ENCODE measurements at regions not wholly inside any gene's neighbourhood (a gene's known extent, or its start where the extent isn't known, plus 50 kb on each side); places are given as distances from the start of the nearest gene placed in this dataset.

DNA sequence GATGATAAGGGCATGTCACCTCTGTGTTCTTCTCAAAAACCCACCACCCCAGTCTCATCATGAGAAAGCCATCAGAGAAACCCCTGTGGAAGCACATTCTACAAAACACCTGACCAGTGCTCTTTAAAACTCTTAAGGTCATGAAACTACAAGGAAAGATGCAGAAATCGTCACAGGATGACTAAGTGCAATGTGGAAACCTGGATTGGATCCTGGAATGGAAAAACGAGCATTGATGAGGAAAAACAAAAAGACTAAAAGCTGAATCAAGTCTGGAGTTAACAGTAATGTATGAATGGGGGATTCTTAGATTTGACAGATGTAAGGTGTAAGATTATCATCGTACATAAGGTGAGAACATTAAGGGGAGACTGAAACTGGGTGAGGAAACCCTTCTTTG, 211.0 kb downstream of the TBX5 start:
- H3K4ac ChIP-seq (ENCODE audit: low read depth in 1 of 2, low read length in 2 of 2), result no peak overlapping the region
- H2AK5ac ChIP-seq (ENCODE audit: low read length, severe bottlenecking), result no peak overlapping the region
- H3K14ac ChIP-seq (ENCODE audit: low read length in 2 of 2), result no peak overlapping the region
- no peak overlapping the region for H2BK15ac ChIP-seq (ENCODE audit: low read depth, poor library complexity, severe bottlenecking)
- H3K4me2 ChIP-seq (ENCODE audit: low read length, poor library complexity, severe bottlenecking), result no peak overlapping the region
- peaks cover 0 to 58% of the 10 kb centered on the region in 2 experiments for H3K27me3 ChIP-seq (ENCODE audit: control insufficient read depth in 1 of 2, insufficient read depth in 1 of 2, low read length in 2 of 2)
- no peaks in the 10 kb centered on the region for H3K4me1 ChIP-seq (ENCODE audit: control insufficient read depth, insufficient read depth, low read depth, low read length)
- H2BK120ac ChIP-seq (ENCODE audit: low read depth, low read length), result no peak overlapping the region
- WGBS, result 38% methylated on average over 3 of the region's 3 CpGs
- H3K79me1 ChIP-seq (replicated peaks; ENCODE audit: low read length, poor library complexity, severe bottlenecking), result no peaks in the 10 kb centered on the region
- H2BK5ac ChIP-seq (ENCODE audit: low read depth, low read length, poor library complexity, severe bottlenecking), result no peak overlapping the region
- H3K4me3 ChIP-seq (ENCODE audit: insufficient read depth in 1 of 2, low read depth in 1 of 2, low read length in 2 of 2), result no peak overlapping the region
- H4K91ac ChIP-seq (ENCODE audit: low read length), result no peak overlapping the region
- peaks cover 4% of the 10 kb centered on the region for H3K9me3 ChIP-seq (ENCODE audit: control insufficient read depth, low read length)
- H3K18ac ChIP-seq (ENCODE audit: low read depth in 1 of 2, low read length in 2 of 2), result no peak overlapping the region
- DNase-seq, result no peak
- H2AFZ ChIP-seq (ENCODE audit: low read depth, low read length), result no peak overlapping the region
- no peak overlapping the region for H3K9ac ChIP-seq (ENCODE audit: low read length)
- no peak overlapping the region for H2BK12ac ChIP-seq (ENCODE audit: low read length in 2 of 2)
- no peaks in the 10 kb centered on the region for H3K36me3 ChIP-seq (ENCODE audit: control insufficient read depth in 1 of 2, insufficient read depth in 2 of 2, low read depth in 1 of 2, low read length in 2 of 2)
- H4K8ac ChIP-seq (ENCODE audit: low read length), result no peak overlapping the region
- H3K23ac ChIP-seq (ENCODE audit: low read length in 2 of 2), result no peak overlapping the region
- no peak overlapping the region for H3K27ac ChIP-seq (ENCODE audit: low read length, poor library complexity, severe bottlenecking)

DNA sequence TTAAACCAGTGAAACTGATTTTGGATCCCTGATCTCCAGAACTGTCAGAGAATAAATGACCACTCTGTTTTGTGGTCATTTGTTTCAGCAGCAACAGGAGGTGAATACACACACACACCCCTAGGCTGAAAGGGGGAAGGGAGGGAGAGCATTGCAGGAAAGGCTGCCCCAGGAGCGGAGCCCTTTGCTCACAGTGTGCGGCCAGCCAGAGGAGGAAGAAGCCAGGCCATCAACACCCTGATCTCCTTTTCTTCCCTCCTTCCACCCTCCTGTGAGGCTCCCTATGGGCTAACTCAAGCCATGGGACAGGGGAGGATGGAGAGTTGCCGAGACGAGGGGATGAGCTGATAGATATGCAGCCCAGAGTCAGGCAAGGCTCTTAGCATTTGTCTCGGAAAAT, 211.9 kb downstream of the TBX5 start:
- Histone ChIP-seq H2BK12ac (ENCODE audit: low read length in 2 of 2) (no peak overlapping the region), H3K18ac (ENCODE audit: low read depth in 1 of 2, low read length in 2 of 2) (no peak overlapping the region), H4K8ac (ENCODE audit: low read length) (no peak overlapping the region), H3K9me3 (ENCODE audit: control insufficient read depth, low read length) (peaks cover 8% of the 10 kb centered on the region), H3K4me2 (ENCODE audit: low read length, poor library complexity, severe bottlenecking) (no peak overlapping the region), H3K14ac (ENCODE audit: low read length in 2 of 2) (no peak overlapping the region), H3K79me1 (replicated peaks; ENCODE audit: low read length, poor library complexity, severe bottlenecking) (no peaks in the 10 kb centered on the region), H3K27ac (ENCODE audit: low read length, poor library complexity, severe bottlenecking) (no peak overlapping the region), H2BK120ac (ENCODE audit: low read depth, low read length) (no peak overlapping the region), H2BK5ac (ENCODE audit: low read depth, low read length, poor library complexity, severe bottlenecking) (no peak overlapping the region), H2AK5ac (ENCODE audit: low read length, severe bottlenecking) (no peak overlapping the region), H3K27me3 (ENCODE audit: control insufficient read depth in 1 of 2, insufficient read depth in 1 of 2, low read length in 2 of 2) (peaks cover 0 to 62% of the 10 kb centered on the region in 2 experiments), H2AFZ (ENCODE audit: low read depth, low read length) (no peak overlapping the region), H2BK15ac (ENCODE audit: low read depth, poor library complexity, severe bottlenecking) (no peak overlapping the region), H3K4me3 (ENCODE audit: insufficient read depth in 1 of 2, low read depth in 1 of 2, low read length in 2 of 2) (no peak overlapping the region), H3K9ac (ENCODE audit: low read length) (no peak overlapping the region), H3K36me3 (ENCODE audit: control insufficient read depth in 1 of 2, insufficient read depth in 2 of 2, low read depth in 1 of 2, low read length in 2 of 2) (no peaks in the 10 kb centered on the region), H3K4me1 (ENCODE audit: control insufficient read depth, insufficient read depth, low read depth, low read length) (no peaks in the 10 kb centered on the region), H4K91ac (ENCODE audit: low read length) (no peak overlapping the region), H3K4ac (ENCODE audit: low read depth in 1 of 2, low read length in 2 of 2) (no peak overlapping the region), H3K23ac (ENCODE audit: low read length in 2 of 2) (no peak overlapping the region)
- DNase-seq, result no peak
- 63% methylated on average over 2 of the region's 5 CpGs for WGBS

DNA sequence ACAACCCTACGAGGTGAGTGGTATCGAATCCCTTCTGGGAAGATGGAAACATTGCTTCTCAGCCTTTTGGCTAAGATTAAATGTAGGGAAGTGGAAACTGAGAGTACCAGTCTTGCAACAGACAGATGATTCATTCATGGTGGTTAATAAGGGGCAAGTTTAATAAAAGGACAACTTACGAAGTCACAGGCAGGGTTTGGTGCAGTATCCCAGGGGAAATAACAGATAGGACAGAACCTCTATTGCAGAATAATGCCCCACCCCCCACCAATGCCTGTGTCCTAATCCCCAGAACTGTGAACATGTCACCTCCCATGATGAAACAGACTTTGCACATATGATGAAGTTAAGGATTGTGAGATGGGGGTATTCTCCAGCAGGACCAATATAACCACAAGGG, 212.5 kb downstream of the TBX5 start:
- WGBS, result 70% methylated on average over 2 of the region's 3 CpGs
- Histone ChIP-seq H3K27ac (ENCODE audit: low read length, poor library complexity, severe bottlenecking) (no peak overlapping the region), H2BK120ac (ENCODE audit: low read depth, low read length) (no peak overlapping the region), H3K4me1 (ENCODE audit: control insufficient read depth, insufficient read depth, low read depth, low read length) (no peaks in the 10 kb centered on the region), H2AK5ac (ENCODE audit: low read length, severe bottlenecking) (no peak overlapping the region), H4K91ac (ENCODE audit: low read length) (no peak overlapping the region), H3K79me1 (replicated peaks; ENCODE audit: low read length, poor library complexity, severe bottlenecking) (no peaks in the 10 kb centered on the region), H2BK5ac (ENCODE audit: low read depth, low read length, poor library complexity, severe bottlenecking) (no peak overlapping the region), H3K27me3 (ENCODE audit: control insufficient read depth in 1 of 2, insufficient read depth in 1 of 2, low read length in 2 of 2) (peaks cover 0 to 67% of the 10 kb centered on the region in 2 experiments), H3K23ac (ENCODE audit: low read length in 2 of 2) (no peak overlapping the region), H3K4me3 (ENCODE audit: insufficient read depth in 1 of 2, low read depth in 1 of 2, low read length in 2 of 2) (no peak overlapping the region), H3K9me3 (ENCODE audit: control insufficient read depth, low read length) (peaks cover 8% of the 10 kb centered on the region), H3K4ac (ENCODE audit: low read depth in 1 of 2, low read length in 2 of 2) (no peak overlapping the region), H4K8ac (ENCODE audit: low read length) (no peak overlapping the region), H2AFZ (ENCODE audit: low read depth, low read length) (no peak overlapping the region), H2BK12ac (ENCODE audit: low read length in 2 of 2) (no peak overlapping the region), H3K14ac (ENCODE audit: low read length in 2 of 2) (no peak overlapping the region), H3K4me2 (ENCODE audit: low read length, poor library complexity, severe bottlenecking) (no peak overlapping the region), H3K18ac (ENCODE audit: low read depth in 1 of 2, low read length in 2 of 2) (no peak overlapping the region), H3K9ac (ENCODE audit: low read length) (no peak overlapping the region), H3K36me3 (ENCODE audit: control insufficient read depth in 1 of 2, insufficient read depth in 2 of 2, low read depth in 1 of 2, low read length in 2 of 2) (no peaks in the 10 kb centered on the region), H2BK15ac (ENCODE audit: low read depth, poor library complexity, severe bottlenecking) (no peak overlapping the region)
- no peak for DNase-seq

DNA sequence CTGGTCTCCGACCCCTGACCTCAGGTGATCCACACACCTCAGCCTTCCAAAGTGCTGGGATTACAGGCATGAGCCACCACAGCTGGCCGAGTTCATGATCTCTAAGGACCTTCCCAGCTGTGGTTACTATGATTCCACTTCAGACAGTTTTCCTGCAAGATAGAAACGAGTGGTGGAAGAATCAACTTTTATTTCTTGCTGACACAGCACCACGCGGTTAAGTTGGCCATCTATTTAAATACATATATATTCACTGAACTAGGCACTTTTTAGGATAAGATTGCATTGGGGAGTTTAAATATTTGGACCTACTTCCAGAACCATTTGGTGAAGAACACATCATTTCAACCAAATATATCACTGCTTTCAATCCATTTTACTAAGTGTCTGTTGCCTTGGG, 213.4 kb downstream of the TBX5 start:
- H3K4me3 ChIP-seq (ENCODE audit: insufficient read depth in 1 of 2, low read depth in 1 of 2, low read length in 2 of 2), result no peak overlapping the region
- H3K14ac ChIP-seq (ENCODE audit: low read length in 2 of 2), result no peak overlapping the region
- H4K91ac ChIP-seq (ENCODE audit: low read length), result no peak overlapping the region
- H2AFZ ChIP-seq (ENCODE audit: low read depth, low read length), result no peak overlapping the region
- no peaks in the 10 kb centered on the region for H3K4me1 ChIP-seq (ENCODE audit: control insufficient read depth, insufficient read depth, low read depth, low read length)
- H3K79me1 ChIP-seq (replicated peaks; ENCODE audit: low read length, poor library complexity, severe bottlenecking), result no peaks in the 10 kb centered on the region
- H3K9me3 ChIP-seq (ENCODE audit: control insufficient read depth, low read length), result peaks cover 8% of the 10 kb centered on the region
- H3K23ac ChIP-seq (ENCODE audit: low read length in 2 of 2), result no peak overlapping the region
- H3K4me2 ChIP-seq (ENCODE audit: low read length, poor library complexity, severe bottlenecking), result no peak overlapping the region
- H2BK15ac ChIP-seq (ENCODE audit: low read depth, poor library complexity, severe bottlenecking), result no peak overlapping the region
- H2BK120ac ChIP-seq (ENCODE audit: low read depth, low read length), result no peak overlapping the region
- H3K27me3 ChIP-seq (ENCODE audit: control insufficient read depth in 1 of 2, insufficient read depth in 1 of 2, low read length in 2 of 2), result peaks cover 0 to 69% of the 10 kb centered on the region in 2 experiments
- H3K27ac ChIP-seq (ENCODE audit: low read length, poor library complexity, severe bottlenecking), result no peak overlapping the region
- no peak overlapping the region for H2AK5ac ChIP-seq (ENCODE audit: low read length, severe bottlenecking)
- H3K18ac ChIP-seq (ENCODE audit: low read depth in 1 of 2, low read length in 2 of 2), result no peak overlapping the region
- H3K36me3 ChIP-seq (ENCODE audit: control insufficient read depth in 1 of 2, insufficient read depth in 2 of 2, low read depth in 1 of 2, low read length in 2 of 2), result no peaks in the 10 kb centered on the region
- 56% methylated on average over 2 of the region's 5 CpGs for WGBS
- DNase-seq, result no peak
- H3K4ac ChIP-seq (ENCODE audit: low read depth in 1 of 2, low read length in 2 of 2), result no peak overlapping the region
- no peak overlapping the region for H4K8ac ChIP-seq (ENCODE audit: low read length)
- H3K9ac ChIP-seq (ENCODE audit: low read length), result no peak overlapping the region
- no peak overlapping the region for H2BK12ac ChIP-seq (ENCODE audit: low read length in 2 of 2)
- no peak overlapping the region for H2BK5ac ChIP-seq (ENCODE audit: low read depth, low read length, poor library complexity, severe bottlenecking)

All from mesenchymal stem cell (in vitro differentiated cells and primary cell).